K562 (cell line): ENCODE measurements at regions not wholly inside any gene's neighbourhood (a gene's known extent, or its start where the extent isn't known, plus 50 kb on each side); places are given as distances from the start of the nearest gene placed in this dataset.

Source experiments
- ATAC-seq: fragments of 200-7000 bp; cut with Tn5 transposase; 3 replicates; pipeline ENCODE4 v1.9.1; 2020; ENCODE audit warnings: moderate library complexity
- BruUV-seq: library from RNA; stranded (reverse); fragments of 400-500 nt; replicated peaks from 2 replicates; lab custom pipeline; 2021; lab: Mats Ljungman, UMichigan
- CTCF ChIA-PET: fragments of 300-600 bp; formaldehyde crosslinking; extraction: SDS; loops from one replicate; lab custom pipeline; 2021; ENCODE audit warnings: low intra/inter-chr PET ratio; lab: Yijun Ruan, JAX
- POLR2A ChIA-PET: fragments of 300-600, 350-650 bp; sonication (Branson Sonifier 250); formaldehyde crosslinking; extraction: SDS; loops from one replicate; lab custom pipeline; 2021; ENCODE audit warnings: antibody characterized with exemption, inconsistent platforms; lab: Yijun Ruan, JAX
- DNase-seq, 4 experiments: peaks; one replicate each; pipeline versions ENCODE4 v3.0.0 to v3.0.0-alpha.2; 2011 to 2018; ENCODE audit warnings: low spot score in 3 of 4, mixed read lengths in 3 of 4; ENCODE audit errors: extremely low read depth in 1 of 4
- FAIRE-seq: peaks from 2 replicates; lab custom pipeline; 2011; peaks lifted over from hg19 to GRCh38; lab: Jason Lieb, UNC
- H2AFZ ChIP-seq: 2 replicates; pipeline ENCODE4 v1.6.0; 2011; ENCODE audit warnings: low read depth, low read length, control low read depth, inconsistent platforms
- H3K27ac ChIP-seq: fragments of 200-600 bp; 3 replicates; pipeline ENCODE4 v1.8.0; 2011; ENCODE audit warnings: low read depth, mild to moderate bottlenecking, control low read depth, inconsistent platforms, low read length, moderate library complexity, mixed read lengths; ENCODE audit errors: extremely low read depth
- H3K27me3 ChIP-seq, 2 experiments: fragments of 300-600 bp in 1 of 2; 2 replicates in 1 of 2; 3 replicates in 1 of 2; pipeline versions ENCODE4 v1.6.0 to v1.8.0; 2011; ENCODE audit warnings: inconsistent platforms in 2 of 2, low read length in 2 of 2, mild to moderate bottlenecking in 1 of 2, mixed read lengths in 1 of 2, moderate library complexity in 1 of 2; ENCODE audit not compliant: control insufficient read depth in 2 of 2, insufficient read depth in 2 of 2
- H3K36me3 ChIP-seq: fragments of 300-600 bp; 3 replicates; pipeline ENCODE4 v1.8.0; 2011; ENCODE audit warnings: mild to moderate bottlenecking, low read length, inconsistent platforms; ENCODE audit not compliant: control insufficient read depth, insufficient read depth
- H3K4me1 ChIP-seq, 2 experiments: fragments of 200-600 bp in 1 of 2; replicated peaks in 1 of 2; 2 replicates in 1 of 2; 3 replicates in 1 of 2; pipeline versions ENCODE4 v1.5.1 to v1.8.0; 2011; ENCODE audit warnings: inconsistent platforms in 2 of 2, low read length in 2 of 2, mild to moderate bottlenecking in 1 of 2, mixed read lengths in 1 of 2, moderate library complexity in 1 of 2; ENCODE audit not compliant: control insufficient read depth in 2 of 2, insufficient read depth in 2 of 2
- H3K4me2 ChIP-seq: 2 replicates; pipeline ENCODE4 v1.6.1; 2011; ENCODE audit warnings: low read length, control low read depth, inconsistent platforms, mixed read lengths; ENCODE audit not compliant: insufficient read depth
- H3K4me3 ChIP-seq: fragments of 200-600 bp; sonication (generic), shearing (Covaris generic); 2 replicates; pipeline ENCODE4 v1.5.1; 2016; ENCODE audit warnings: control low read depth, inconsistent platforms
- H3K79me2 ChIP-seq: fragments of 200-600 bp; 3 replicates; pipeline ENCODE4 v1.8.0; 2011; ENCODE audit warnings: low read length, inconsistent platforms; ENCODE audit not compliant: control insufficient read depth, insufficient read depth
- H3K9ac ChIP-seq, 2 experiments: 2 replicates each; pipeline versions ENCODE4 v1.6.0 to v1.6.1; 2011; ENCODE audit warnings: low read depth in 2 of 2, low read length in 2 of 2, control low read depth in 1 of 2, inconsistent platforms in 1 of 2, mild to moderate bottlenecking in 1 of 2, mixed read lengths in 1 of 2; ENCODE audit not compliant: insufficient read depth in 1 of 2
- H3K9me1 ChIP-seq: one replicate; pipeline ENCODE4 v1.6.0; 2011; ENCODE audit warnings: inconsistent platforms, mild to moderate bottlenecking, low read length, moderate library complexity; ENCODE audit not compliant: control insufficient read depth, insufficient read depth
- H3K9me3 ChIP-seq: replicated peaks from 2 replicates; pipeline ENCODE4 v1.5.1; 2011; ENCODE audit warnings: low read depth, low read length, inconsistent platforms; ENCODE audit not compliant: control insufficient read depth, insufficient read depth
- H4K20me1 ChIP-seq: replicated peaks from 2 replicates; pipeline ENCODE4 v1.6.1; 2011; ENCODE audit warnings: low read length, inconsistent platforms, mixed read lengths; ENCODE audit not compliant: control insufficient read depth, insufficient read depth
- BRF1 ChIP-seq: IDR thresholded peaks from 3 replicates; pipeline ENCODE4 v1.6.1; 2011; ENCODE audit warnings: borderline replicate concordance, mild to moderate bottlenecking; ENCODE audit not compliant: insufficient read length; ENCODE audit errors: extremely low read depth
- HNRNPH1 ChIP-seq: fragments of 200-400 bp; formaldehyde crosslinking; optimal IDR thresholded peaks from 2 replicates; pipeline ENCODE3; 2017; ENCODE audit warnings: low read depth, mild to moderate bottlenecking, low read length, moderate library complexity
- RBFOX2 ChIP-seq: fragments of 200-400 bp; formaldehyde crosslinking; IDR thresholded peaks from 2 replicates; pipeline ENCODE4 v1.6.1; 2017; ENCODE audit warnings: low read depth, mild to moderate bottlenecking, low read length, moderate library complexity
- SFPQ ChIP-seq: fragments of 200-400 bp; formaldehyde crosslinking; IDR thresholded peaks from 2 replicates; pipeline ENCODE4 v1.6.1; 2017; ENCODE audit warnings: mild to moderate bottlenecking, low read depth, low read length, moderate library complexity
- ZNF584 ChIP-seq: fragments of 200-800 bp; sonication (Bioruptor generic); IDR thresholded peaks from 2 replicates; pipeline ENCODE4 v1.6.1; 2016; ENCODE audit warnings: low read depth, mild to moderate bottlenecking, missing genetic modification characterization, missing compliant biosample characterization
- ZNF639 ChIP-seq, 2 experiments: fragments of 200-800 bp in 1 of 2; sonication (Bioruptor generic) in 1 of 2; sonication (generic) in 1 of 2; formaldehyde crosslinking in 1 of 2; IDR thresholded peaks in 1 of 2; conservative IDR thresholded peaks in 1 of 2; 2 replicates each; pipeline versions ENCODE4 v1.5.0 to v1.6.1; 2016 to 2020; ENCODE audit warnings: missing compliant biosample characterization in 1 of 2, missing genetic modification characterization in 1 of 2, missing genetic modification reagents in 1 of 2
- ZNF695 ChIP-seq: fragments of 450-650 bp; formaldehyde crosslinking; IDR thresholded peaks from 2 replicates; pipeline ENCODE4 v1.4.0; 2020; ENCODE audit warnings: mild to moderate bottlenecking, moderate library complexity
- WGBS: fragments of 100-300 bp; shearing (Covaris generic); methylation state at CpG from one replicate; pipeline ENCODE4 v1.1.6; 2016; ENCODE audit warnings: low coverage, mixed read lengths; ENCODE audit not compliant: insufficient coverage; ENCODE audit errors: missing lambda C conversion rate; 5-methylcytosine and 5-hydroxymethylcytosine counted together
- in situ Hi-C: fragments of 300-500 bp; cut with MboI; formaldehyde crosslinking; loops from 4 replicates; pipeline ENCODE4 v1.15.0; 2018; ENCODE audit warnings: inconsistent platforms, mixed read lengths
- intact Hi-C: fragments of 100-400 bp; cut with micrococcal nuclease; formaldehyde crosslinking; loops from 2 replicates; pipeline ENCODE4 v1.14.2; 2022
- TF ChIP-seq, protein P1 (sequence below): fragments of 450-650 bp; IDR thresholded peaks from 2 replicates; pipeline ENCODE4 v1.7.1; 2018; ENCODE audit warnings: mild to moderate bottlenecking, low read depth; ENCODE audit not compliant: partially characterized antibody

DNA sequence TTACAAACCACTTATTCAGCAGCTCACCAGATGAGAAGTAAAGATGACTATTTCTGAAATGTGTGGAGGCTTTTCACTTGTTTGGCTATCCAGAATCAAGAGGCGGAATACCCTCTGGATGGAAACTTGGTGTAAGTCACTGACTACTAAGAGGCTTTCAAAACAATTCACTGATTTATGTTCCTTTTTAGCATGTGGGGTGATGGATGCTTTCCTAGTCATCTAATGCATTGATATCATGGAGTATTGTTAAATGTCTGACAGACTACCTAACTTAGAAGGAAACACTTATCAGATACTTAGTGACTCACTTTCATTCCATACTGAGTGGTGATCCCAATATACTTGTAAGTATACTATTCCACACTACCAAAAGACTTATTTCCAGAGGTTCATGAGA, 141.4 kb downstream of the PLK2 start:
- DNase-seq: no peak
- no peak overlapping the region for H3K27ac ChIP-seq
- no peak for FAIRE-seq
- H3K4me3 ChIP-seq: no peak overlapping the region
- no peak overlapping the region for H2AFZ ChIP-seq
- CTCF ChIA-PET: no interaction called here
- no peak overlapping the region for H3K4me2 ChIP-seq
- H4K20me1 ChIP-seq: no peaks in the 10 kb centered on the region
- TF ChIP-seq SFPQ (no peak), RBFOX2 (no peak), ZNF695 (CRISPR knock-in tag) (no peak), ZNF584 (CRISPR knock-in tag) (no peak), BRF1 (no peak), ZNF639 (CRISPR knock-in tag; conservative IDR thresholded peaks at IDR 0.05 in 1 of 2, IDR thresholded peaks at IDR 0.05 in 1 of 2) (no peak), HNRNPH1 (no peak)
- TF ChIP-seq, protein P1, sequence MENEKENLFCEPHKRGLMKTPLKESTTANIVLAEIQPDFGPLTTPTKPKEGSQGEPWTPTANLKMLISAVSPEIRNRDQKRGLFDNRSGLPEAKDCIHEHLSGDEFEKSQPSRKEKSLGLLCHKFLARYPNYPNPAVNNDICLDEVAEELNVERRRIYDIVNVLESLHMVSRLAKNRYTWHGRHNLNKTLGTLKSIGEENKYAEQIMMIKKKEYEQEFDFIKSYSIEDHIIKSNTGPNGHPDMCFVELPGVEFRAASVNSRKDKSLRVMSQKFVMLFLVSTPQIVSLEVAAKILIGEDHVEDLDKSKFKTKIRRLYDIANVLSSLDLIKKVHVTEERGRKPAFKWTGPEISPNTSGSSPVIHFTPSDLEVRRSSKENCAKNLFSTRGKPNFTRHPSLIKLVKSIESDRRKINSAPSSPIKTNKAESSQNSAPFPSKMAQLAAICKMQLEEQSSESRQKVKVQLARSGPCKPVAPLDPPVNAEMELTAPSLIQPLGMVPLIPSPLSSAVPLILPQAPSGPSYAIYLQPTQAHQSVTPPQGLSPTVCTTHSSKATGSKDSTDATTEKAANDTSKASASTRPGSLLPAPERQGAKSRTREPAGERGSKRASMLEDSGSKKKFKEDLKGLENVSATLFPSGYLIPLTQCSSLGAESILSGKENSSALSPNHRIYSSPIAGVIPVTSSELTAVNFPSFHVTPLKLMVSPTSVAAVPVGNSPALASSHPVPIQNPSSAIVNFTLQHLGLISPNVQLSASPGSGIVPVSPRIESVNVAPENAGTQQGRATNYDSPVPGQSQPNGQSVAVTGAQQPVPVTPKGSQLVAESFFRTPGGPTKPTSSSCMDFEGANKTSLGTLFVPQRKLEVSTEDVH: no peak
- TF ChIP-seq, all 486 proteins: peak for 0
- 28% methylated on average over 1 of the region's 1 CpG for WGBS
- POLR2A ChIA-PET: no interaction called here
- no peaks in the 10 kb centered on the region for H3K79me2 ChIP-seq
- H3K9me1 ChIP-seq: no peaks in the 10 kb centered on the region
- ATAC-seq: no peak
- intact Hi-C loops (no loop called here), in situ Hi-C loops (no loop called here)
- no peak overlapping the region for H3K9ac ChIP-seq
- H3K27me3 ChIP-seq: no peaks in the 10 kb centered on the region
- H3K36me3 ChIP-seq: no peaks in the 10 kb centered on the region
- no TSS peak for BruUV-seq
- H3K9me3 ChIP-seq: no peaks in the 10 kb centered on the region
- no peaks in the 10 kb centered on the region; a peak in 1 of 5 replicates for H3K4me1 ChIP-seq
